ENCODE measurements at regions not wholly inside any gene's neighbourhood (a gene's known extent, or its start where the extent isn't known, plus 50 kb on each side); places are given as distances from the start of the nearest gene placed in this dataset.
"Not testable (repeated sequence)": the region's sequence is repeated elsewhere in the genome, so short reads cannot be mapped to it uniquely, and the experiment has no call there.

DNA sequence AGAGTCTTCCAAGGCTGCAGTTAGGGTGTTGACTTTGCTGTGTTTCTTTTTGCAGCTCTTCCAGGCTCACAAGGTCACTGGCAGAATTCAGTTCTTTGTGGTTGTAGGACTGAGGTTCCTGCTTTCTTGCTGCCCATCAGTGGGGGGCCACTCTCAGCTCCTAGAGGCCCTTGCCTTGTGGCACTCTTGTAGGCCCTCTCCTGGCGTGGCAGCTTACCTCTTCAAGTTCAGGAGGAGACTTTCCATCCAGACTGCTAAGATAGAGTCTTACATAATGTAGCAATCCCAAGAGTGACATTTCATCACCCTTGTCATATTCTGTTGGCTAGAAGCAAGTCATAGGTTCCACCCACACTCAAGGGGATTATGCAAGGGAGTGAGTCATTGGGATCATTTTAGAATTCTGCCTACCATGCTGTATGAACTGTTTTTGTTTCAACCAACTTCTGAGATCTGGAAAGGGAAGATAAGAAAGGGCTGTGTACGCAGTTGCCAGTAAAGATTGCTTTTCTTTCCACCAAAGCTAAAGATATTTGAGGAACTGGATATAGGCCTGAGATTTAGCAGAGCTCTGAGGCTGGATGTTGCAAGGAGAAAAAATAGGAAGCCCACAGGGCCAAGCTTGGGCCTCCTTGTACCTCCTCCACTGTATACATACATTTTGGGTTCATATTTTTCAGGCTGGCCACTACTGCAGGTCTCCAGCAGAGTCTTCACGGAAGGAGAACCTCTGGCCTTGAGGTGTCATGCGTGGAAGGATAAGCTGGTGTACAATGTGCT lies 91.8 kb downstream of the FAM72C start:
- H3K4ac ChIP-seq (replicated peaks; ENCODE audit: insufficient read length, low read depth, low read length); H3K27me3 ChIP-seq (replicated peaks in 1 of 4; ENCODE audit: control insufficient read depth in 3 of 4, extremely low read depth in 1 of 4, insufficient read depth in 3 of 4, low read length in 3 of 4); H3K14ac ChIP-seq (ENCODE audit: insufficient read length); H4K8ac ChIP-seq (ENCODE audit: extremely low read depth, insufficient read depth, low read length); H2BK5ac ChIP-seq (ENCODE audit: low read depth, low read length); H3K9me3 ChIP-seq (ENCODE audit: insufficient read depth in 2 of 2, low read depth in 1 of 2, low read length in 1 of 2); H3K4me3 ChIP-seq (ENCODE audit: extremely low read depth in 1 of 4, insufficient read depth in 2 of 4, low read depth in 3 of 4, low read length in 4 of 4); H2BK120ac ChIP-seq (replicated peaks; ENCODE audit: low read depth, low read length); H2BK15ac ChIP-seq (ENCODE audit: low read length); H3K9ac ChIP-seq (replicated peaks in 1 of 4; ENCODE audit: extremely low read depth in 1 of 4, low read depth in 3 of 4, low read length in 3 of 4); H4K91ac ChIP-seq (replicated peaks; ENCODE audit: insufficient read length, low read length); FAIRE-seq; H3K79me1 ChIP-seq (ENCODE audit: low read depth, low read length); H3K4me2 ChIP-seq (ENCODE audit: insufficient read depth in 1 of 2, low read depth in 2 of 2, low read length in 2 of 2); H3K23me2 ChIP-seq (ENCODE audit: low read depth, low read length); H4K20me1 ChIP-seq (replicated peaks in 1 of 2; ENCODE audit: control insufficient read depth in 1 of 2, insufficient read depth in 2 of 2, low read length in 2 of 2); H3K18ac ChIP-seq (ENCODE audit: extremely low read depth, low read length); H2BK20ac ChIP-seq (ENCODE audit: low read length); H3K79me2 ChIP-seq (ENCODE audit: control insufficient read depth in 1 of 2, insufficient read depth in 2 of 2, low read length in 2 of 2); POLR2A ChIA-PET (ENCODE audit: partially characterized antibody); H3K23ac ChIP-seq (ENCODE audit: insufficient read length); H2AK5ac ChIP-seq (ENCODE audit: low read depth, low read length); H2BK12ac ChIP-seq (ENCODE audit: low read depth, low read length); H4K5ac ChIP-seq (ENCODE audit: insufficient read length, low read depth, low read length); CTCF ChIA-PET (ENCODE audit: partially characterized antibody); H3K36me3 ChIP-seq (ENCODE audit: control insufficient read depth in 2 of 4, insufficient read depth in 4 of 4, low read length in 3 of 4); H3K56ac ChIP-seq (replicated peaks; ENCODE audit: insufficient read length, low read depth, low read length); DNase-seq (ENCODE audit: low read depth in 1 of 2, low spot score in 2 of 2); H3K27ac ChIP-seq (ENCODE audit: low read depth, low read length); H2AFZ ChIP-seq (ENCODE audit: low read length); H3K4me1 ChIP-seq (replicated peaks in 1 of 4; ENCODE audit: control insufficient read depth in 3 of 4, insufficient read depth in 4 of 4, low read length in 3 of 4): not testable (repeated sequence)
- no CpG with 5 or more reads among the region's 4 CpGs for WGBS, 2 experiments (ENCODE audit: extremely low coverage in 1 of 2, insufficient coverage in 1 of 2, insufficient read length in 1 of 2, insufficient replicate concordance in 2 of 2, low coverage in 1 of 2, low lambda C conversion rate in 2 of 2, missing lambda C conversion rate in 1 of 2)

GRCh38 chr1:143875947-143876346 lies 95.8 kb downstream of the FAM72C start:
- H3K79me2 ChIP-seq (ENCODE audit: control insufficient read depth in 1 of 2, insufficient read depth in 2 of 2, low read length in 2 of 2); H3K23ac ChIP-seq (ENCODE audit: insufficient read length); H3K27ac ChIP-seq (ENCODE audit: low read depth, low read length); FAIRE-seq; H3K36me3 ChIP-seq (ENCODE audit: control insufficient read depth in 2 of 4, insufficient read depth in 4 of 4, low read length in 3 of 4); H4K20me1 ChIP-seq (replicated peaks in 1 of 2; ENCODE audit: control insufficient read depth in 1 of 2, insufficient read depth in 2 of 2, low read length in 2 of 2); H2BK5ac ChIP-seq (ENCODE audit: low read depth, low read length); H3K4me1 ChIP-seq (replicated peaks in 1 of 4; ENCODE audit: control insufficient read depth in 3 of 4, insufficient read depth in 4 of 4, low read length in 3 of 4); H3K9ac ChIP-seq (replicated peaks in 1 of 4; ENCODE audit: extremely low read depth in 1 of 4, low read depth in 3 of 4, low read length in 3 of 4); H2BK12ac ChIP-seq (ENCODE audit: low read depth, low read length); H3K18ac ChIP-seq (ENCODE audit: extremely low read depth, low read length); H2BK15ac ChIP-seq (ENCODE audit: low read length); H3K9me3 ChIP-seq (ENCODE audit: insufficient read depth in 2 of 2, low read depth in 1 of 2, low read length in 1 of 2); H4K91ac ChIP-seq (replicated peaks; ENCODE audit: insufficient read length, low read length); H3K4me2 ChIP-seq (ENCODE audit: insufficient read depth in 1 of 2, low read depth in 2 of 2, low read length in 2 of 2); H2AK5ac ChIP-seq (ENCODE audit: low read depth, low read length); H2BK20ac ChIP-seq (ENCODE audit: low read length); H3K23me2 ChIP-seq (ENCODE audit: low read depth, low read length); H3K27me3 ChIP-seq (replicated peaks in 1 of 4; ENCODE audit: control insufficient read depth in 3 of 4, extremely low read depth in 1 of 4, insufficient read depth in 3 of 4, low read length in 3 of 4); H3K4ac ChIP-seq (replicated peaks; ENCODE audit: insufficient read length, low read depth, low read length); H2AFZ ChIP-seq (ENCODE audit: low read length); H4K5ac ChIP-seq (ENCODE audit: insufficient read length, low read depth, low read length); H4K8ac ChIP-seq (ENCODE audit: extremely low read depth, insufficient read depth, low read length); H3K79me1 ChIP-seq (ENCODE audit: low read depth, low read length); H2BK120ac ChIP-seq (replicated peaks; ENCODE audit: low read depth, low read length); POLR2A ChIA-PET (ENCODE audit: partially characterized antibody); CTCF ChIA-PET (ENCODE audit: partially characterized antibody); H3K56ac ChIP-seq (replicated peaks; ENCODE audit: insufficient read length, low read depth, low read length); DNase-seq (ENCODE audit: low read depth in 1 of 2, low spot score in 2 of 2); H3K14ac ChIP-seq (ENCODE audit: insufficient read length); H3K4me3 ChIP-seq (ENCODE audit: extremely low read depth in 1 of 4, insufficient read depth in 2 of 4, low read depth in 3 of 4, low read length in 4 of 4): not testable (repeated sequence)
- WGBS, 2 experiments (ENCODE audit: extremely low coverage in 1 of 2, insufficient coverage in 1 of 2, insufficient read length in 1 of 2, insufficient replicate concordance in 2 of 2, low coverage in 1 of 2, low lambda C conversion rate in 2 of 2, missing lambda C conversion rate in 1 of 2), result no CpG with 5 or more reads among the region's 5 CpGs
